Mucosa of gallbladder (tissue), 1 donor: ENCODE measurements at regions not wholly inside any gene's neighbourhood (a gene's known extent, or its start where the extent isn't known, plus 50 kb on each side); places are given as distances from the start of the nearest gene placed in this dataset.
A peak's percentile ranks its signal among the peaks of the same experiment; 100 is the strongest.

Experiments
- DNase-seq: peaks from one replicate; pipeline ENCODE4 v3.0.0-alpha.2; 2020; ENCODE audit warnings: low spot score
- donor health status: DM: no; HTN: no; CAD: no.

DNA sequence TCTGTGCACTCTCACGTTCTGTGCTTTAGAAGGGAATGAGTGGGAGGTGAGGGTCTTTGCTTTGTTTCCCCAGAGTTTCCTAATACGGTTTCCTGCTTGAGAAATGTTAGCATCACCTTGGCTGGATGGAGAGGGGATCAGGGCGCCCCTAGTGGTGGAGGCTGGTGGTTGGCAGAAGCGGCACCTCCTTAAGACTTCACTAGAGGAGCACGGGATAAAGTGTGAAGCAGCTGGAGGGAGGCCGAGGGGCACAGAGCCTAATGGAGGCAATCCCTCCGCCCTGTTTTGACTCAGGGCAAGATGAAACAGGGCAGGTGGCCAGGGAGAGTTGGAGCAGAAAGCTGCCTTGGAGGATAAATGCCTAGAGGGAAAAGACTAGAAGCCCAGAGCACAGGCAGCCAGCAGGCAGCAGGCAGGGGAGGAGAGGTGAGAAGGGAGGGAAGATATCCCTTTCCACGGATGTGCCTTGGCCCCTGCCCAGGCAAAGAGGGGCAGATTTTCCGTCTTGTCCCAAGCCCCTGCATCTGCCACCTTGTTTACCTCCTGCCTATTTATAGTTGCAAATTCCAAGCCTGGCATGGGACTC lies 56.0 kb upstream of the BTRC start:
- peak; percentile 57 for DNase-seq

DNA sequence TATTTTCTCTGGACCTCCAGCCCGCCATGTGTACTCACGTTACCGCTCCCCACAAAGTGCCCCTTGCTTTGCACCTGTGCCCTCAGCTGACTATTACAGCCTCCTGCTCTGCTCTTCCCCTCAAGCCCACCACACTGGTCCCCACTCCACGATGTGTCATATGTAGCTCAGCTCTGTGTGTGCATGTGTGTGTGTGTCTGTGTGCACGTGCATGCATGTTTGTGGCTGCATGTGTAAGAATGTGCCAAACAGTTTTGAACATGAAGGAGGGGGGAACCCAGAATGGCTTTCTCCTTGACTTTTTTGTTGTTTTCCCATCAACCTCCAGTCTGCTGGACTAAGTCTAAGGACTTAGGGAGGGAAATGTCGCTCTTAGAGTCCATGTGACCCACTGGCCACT lies 54.8 kb upstream of the BTRC start:
- no peak for DNase-seq

DNA sequence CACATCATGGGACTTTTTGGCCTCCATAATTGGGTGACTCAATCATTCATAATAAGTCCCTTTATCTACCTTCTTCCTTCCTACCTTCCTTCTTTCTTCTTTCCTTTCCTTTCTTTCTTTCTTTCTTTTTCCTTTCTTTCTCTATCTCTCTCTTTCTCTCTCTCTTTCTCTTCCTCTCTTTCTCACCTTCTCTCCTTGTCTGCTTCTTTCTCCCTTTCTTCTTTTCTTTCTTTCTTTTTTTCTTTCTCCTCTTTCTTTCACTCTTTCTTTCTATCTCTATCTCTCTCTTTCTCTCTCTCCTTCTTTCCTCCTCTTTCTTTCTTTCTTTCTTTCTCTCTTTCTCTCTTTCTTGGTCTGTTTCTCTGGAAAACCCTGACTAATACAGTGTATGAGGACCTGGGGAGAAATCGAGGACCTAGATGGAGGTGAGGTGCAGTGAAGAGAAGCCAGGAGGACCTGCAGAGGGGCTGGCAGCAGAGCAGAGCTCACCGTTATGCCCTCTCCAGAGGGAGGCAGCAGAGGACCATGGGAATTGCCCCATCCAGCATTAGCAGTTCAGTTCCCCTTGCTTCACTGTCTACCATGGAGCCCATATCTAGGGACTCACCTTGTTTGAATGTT lies 52.7 kb upstream of the BTRC start:
- DNase-seq: peak; percentile 34

DNA sequence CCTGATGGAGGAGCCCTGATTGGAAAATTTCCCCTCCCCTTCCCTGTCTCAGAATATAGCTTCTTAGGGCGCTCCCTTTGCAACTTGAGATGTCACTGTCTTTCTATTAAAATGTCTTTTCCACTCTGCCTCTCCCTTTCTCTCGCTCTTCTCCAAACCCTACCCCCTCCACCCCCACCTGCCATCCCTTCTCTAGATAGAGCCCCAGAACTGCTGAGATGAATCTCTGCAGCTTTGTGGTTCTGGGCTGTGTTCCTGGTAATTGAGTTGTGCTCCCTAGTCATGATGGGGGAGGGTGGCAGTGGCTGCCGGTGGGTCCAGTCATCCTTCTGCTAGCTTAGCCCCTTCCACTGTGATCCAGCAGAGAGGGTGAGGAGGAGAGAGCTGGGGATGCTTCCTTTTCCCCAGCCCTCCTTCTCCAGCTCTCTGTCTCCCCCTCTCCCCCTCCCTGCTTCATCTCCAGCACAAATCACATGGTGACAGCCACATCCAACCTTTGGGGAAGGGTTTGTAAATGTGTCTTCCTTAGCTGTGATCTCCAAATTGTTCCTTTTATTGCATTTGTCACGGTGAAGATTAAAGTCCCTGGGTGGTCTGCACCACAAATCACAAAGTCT lies 50.8 kb upstream of the BTRC start:
- DNase-seq: no peak
